Nephron (organoid): ENCODE measurements at regions not wholly inside any gene's neighbourhood (a gene's known extent, or its start where the extent isn't known, plus 50 kb on each side); places are given as distances from the start of the nearest gene placed in this dataset.

Source experiments
- H3K27ac Mint-ChIP-seq, 3 experiments: 2 replicates each; pipeline ENCODE4 v1.8.0; 2020; ENCODE audit warnings: mixed read lengths in 3 of 3, mild to moderate bottlenecking in 2 of 3, moderate library complexity in 1 of 3
- H3K27me3 Mint-ChIP-seq: 2 replicates; pipeline ENCODE4 v1.8.0; 2021; ENCODE audit warnings: low read depth, mild to moderate bottlenecking, moderate library complexity, mixed read lengths
- H3K36me3 Mint-ChIP-seq: 2 replicates; pipeline ENCODE4 v1.8.0; 2020; ENCODE audit warnings: low read depth, mixed read lengths
- H3K4me1 Mint-ChIP-seq: 2 replicates; pipeline ENCODE4 v1.8.0; 2020; ENCODE audit warnings: mixed read lengths
- H3K4me3 Mint-ChIP-seq, 3 experiments: 2 replicates each; pipeline ENCODE4 v1.8.0; 2020; ENCODE audit warnings: mild to moderate bottlenecking in 3 of 3, mixed read lengths in 3 of 3, moderate library complexity in 2 of 3
- H3K9me3 Mint-ChIP-seq: 2 replicates; pipeline ENCODE4 v1.8.0; 2020; ENCODE audit warnings: mixed read lengths
- TF ChIP-seq, protein P1 (sequence below), 3 experiments: fragments of 200-600 bp; sonication (generic); IDR thresholded peaks; one replicate each; pipeline ENCODE4 v1.5.0; 2021; ENCODE audit warnings: antibody characterized with exemption in 3 of 3; ENCODE audit not compliant: unreplicated experiment in 3 of 3

DNA sequence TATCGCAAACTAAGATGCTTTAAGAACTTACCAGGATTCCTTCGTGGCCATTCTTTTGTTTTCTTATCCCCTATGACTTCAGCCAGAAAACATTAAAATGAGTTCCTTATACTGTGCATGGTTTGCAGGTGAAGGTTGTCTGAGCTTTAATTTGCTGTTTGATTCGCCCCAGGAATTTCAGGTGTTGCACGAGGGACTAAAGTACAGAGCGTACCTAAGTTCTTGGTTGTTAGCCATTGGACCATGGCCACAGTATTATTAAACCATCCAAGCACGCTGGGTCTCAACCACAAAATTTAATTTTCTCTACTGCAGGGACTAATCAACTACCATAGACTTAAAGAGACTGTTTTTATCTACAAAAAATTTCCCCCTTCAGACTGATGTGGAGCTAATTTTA lies 208.4 kb upstream of the MPDZ start:
- Mint-ChIP-seq H3K36me3 (no peaks in the 10 kb centered on the region), H3K4me1 (peaks cover 40% of the 10 kb centered on the region), H3K9me3 (no peaks in the 10 kb centered on the region), H3K27ac (peak overlapping the region; percentile 13 to 67 (median 24)), H3K27me3 (no peaks in the 10 kb centered on the region), H3K4me3 (no peak overlapping the region)
- TF ChIP-seq, protein P1, sequence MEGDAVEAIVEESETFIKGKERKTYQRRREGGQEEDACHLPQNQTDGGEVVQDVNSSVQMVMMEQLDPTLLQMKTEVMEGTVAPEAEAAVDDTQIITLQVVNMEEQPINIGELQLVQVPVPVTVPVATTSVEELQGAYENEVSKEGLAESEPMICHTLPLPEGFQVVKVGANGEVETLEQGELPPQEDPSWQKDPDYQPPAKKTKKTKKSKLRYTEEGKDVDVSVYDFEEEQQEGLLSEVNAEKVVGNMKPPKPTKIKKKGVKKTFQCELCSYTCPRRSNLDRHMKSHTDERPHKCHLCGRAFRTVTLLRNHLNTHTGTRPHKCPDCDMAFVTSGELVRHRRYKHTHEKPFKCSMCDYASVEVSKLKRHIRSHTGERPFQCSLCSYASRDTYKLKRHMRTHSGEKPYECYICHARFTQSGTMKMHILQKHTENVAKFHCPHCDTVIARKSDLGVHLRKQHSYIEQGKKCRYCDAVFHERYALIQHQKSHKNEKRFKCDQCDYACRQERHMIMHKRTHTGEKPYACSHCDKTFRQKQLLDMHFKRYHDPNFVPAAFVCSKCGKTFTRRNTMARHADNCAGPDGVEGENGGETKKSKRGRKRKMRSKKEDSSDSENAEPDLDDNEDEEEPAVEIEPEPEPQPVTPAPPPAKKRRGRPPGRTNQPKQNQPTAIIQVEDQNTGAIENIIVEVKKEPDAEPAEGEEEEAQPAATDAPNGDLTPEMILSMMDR (IDR thresholded peaks at IDR 0.05; ENCODE audit: unreplicated experiment in 3 of 3): no peak

GRCh38 chr9:13487498-13487897 lies 208.0 kb upstream of the MPDZ start:
- no peaks in the 10 kb centered on the region for H3K36me3 Mint-ChIP-seq

GRCh38 chr9:13487071-13487470 lies 207.6 kb upstream of the MPDZ start:
- H3K36me3 Mint-ChIP-seq: no peaks in the 10 kb centered on the region
- H3K27ac Mint-ChIP-seq: peak overlapping the region in 2 of 3 experiments; percentile 19 to 26
- H3K4me3 Mint-ChIP-seq: no peak overlapping the region
- no peaks in the 10 kb centered on the region for H3K9me3 Mint-ChIP-seq
- H3K27me3 Mint-ChIP-seq: no peaks in the 10 kb centered on the region
- H3K4me1 Mint-ChIP-seq: peaks cover 40% of the 10 kb centered on the region
- TF ChIP-seq, protein P1 (IDR thresholded peaks at IDR 0.05; ENCODE audit: unreplicated experiment in 3 of 3): no peak

More at GRCh38 chr9:13487498-13487897, 208.0 kb upstream of the MPDZ start:
- Mint-ChIP-seq H3K27ac (peak overlapping the region; percentile 13 to 67 (median 24)), H3K9me3 (no peaks in the 10 kb centered on the region), H3K4me1 (peaks cover 40% of the 10 kb centered on the region), H3K27me3 (no peaks in the 10 kb centered on the region), H3K4me3 (no peak overlapping the region)
- TF ChIP-seq, protein P1 (IDR thresholded peaks at IDR 0.05; ENCODE audit: unreplicated experiment in 3 of 3): no peak

GRCh38 chr9:13485068-13485596 lies 205.6 kb upstream of the MPDZ start:
- Mint-ChIP-seq H3K27me3 (peaks cover 4% of the 10 kb centered on the region), H3K4me1 (peaks cover 27% of the 10 kb centered on the region), H3K36me3 (no peaks in the 10 kb centered on the region), H3K4me3 (peak overlapping the region in 1 of 3 experiments; percentile 2), H3K27ac (peak overlapping the region; percentile 48 to 72 (median 66)), H3K9me3 (no peaks in the 10 kb centered on the region)
- TF ChIP-seq, protein P1 (IDR thresholded peaks at IDR 0.05; ENCODE audit: unreplicated experiment in 3 of 3): peak in 1 of 3 experiments; percentile 10

GRCh38 chr9:13484186-13484585 lies 204.7 kb upstream of the MPDZ start:
- Mint-ChIP-seq H3K27me3 (peaks cover 4% of the 10 kb centered on the region), H3K4me3 (no peak overlapping the region), H3K36me3 (no peaks in the 10 kb centered on the region), H3K9me3 (no peaks in the 10 kb centered on the region), H3K27ac (no peak overlapping the region), H3K4me1 (peaks cover 28% of the 10 kb centered on the region)
- TF ChIP-seq, protein P1 (IDR thresholded peaks at IDR 0.05; ENCODE audit: unreplicated experiment in 3 of 3): no peak

DNA sequence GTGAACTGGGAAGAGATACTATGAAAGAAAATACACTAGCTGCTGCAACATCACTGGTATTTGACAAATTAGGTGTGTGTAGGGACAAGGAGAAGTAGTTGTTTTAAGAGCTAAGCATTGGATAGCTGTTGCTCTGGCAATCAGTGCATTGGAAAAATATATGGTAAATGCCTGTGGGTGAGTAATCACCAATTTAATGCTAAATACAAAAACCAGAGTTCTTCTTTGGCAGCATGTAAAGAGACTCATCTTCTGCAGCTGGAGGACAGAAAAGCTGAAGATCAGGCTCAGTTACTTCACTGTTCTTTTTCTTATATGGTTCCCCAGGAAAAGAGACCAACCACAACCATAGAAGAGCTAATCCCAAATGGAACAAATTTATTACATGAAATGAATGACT lies 201.8 kb upstream of the MPDZ start:
- H3K36me3 Mint-ChIP-seq: peaks cover 4% of the 10 kb centered on the region
- no peak overlapping the region for H3K4me3 Mint-ChIP-seq
- no peak overlapping the region for H3K27ac Mint-ChIP-seq
- peaks cover 6% of the 10 kb centered on the region for H3K9me3 Mint-ChIP-seq
- TF ChIP-seq, protein P1 (IDR thresholded peaks at IDR 0.05; ENCODE audit: unreplicated experiment in 3 of 3): no peak
- peaks cover 4% of the 10 kb centered on the region for H3K27me3 Mint-ChIP-seq
- H3K4me1 Mint-ChIP-seq: peaks cover 27% of the 10 kb centered on the region
